ENCODE measurements at regions not wholly inside any gene's neighbourhood (a gene's known extent, or its start where the extent isn't known, plus 50 kb on each side); places are given as distances from the start of the nearest gene placed in this dataset.
"Not testable (repeated sequence)": the region's sequence is repeated elsewhere in the genome, so short reads cannot be mapped to it uniquely, and the experiment has no call there.

- no peaks in the 10 kb centered on the region for H3K4me1 ChIP-seq (ENCODE audit: insufficient read depth, low read length)
- no peaks in the 10 kb centered on the region for H3K9me3 ChIP-seq (ENCODE audit: control insufficient read depth, insufficient read depth, low read length)
- H3K9ac ChIP-seq (ENCODE audit: low read depth, low read length): no peak overlapping the region
- H3K36me3 ChIP-seq (ENCODE audit: insufficient read depth, low read length): no peaks in the 10 kb centered on the region
These were observed 1674.6 kb downstream of the LRRC4C start for GRCh38 chr11:39784873-39785272.

- Histone ChIP-seq H3K4me1 (ENCODE audit: insufficient read depth, low read length) (no peaks in the 10 kb centered on the region), H3K36me3 (ENCODE audit: insufficient read depth, low read length) (no peaks in the 10 kb centered on the region), H3K9ac (ENCODE audit: low read depth, low read length) (no peak overlapping the region), H3K9me3 (ENCODE audit: control insufficient read depth, insufficient read depth, low read length) (no peaks in the 10 kb centered on the region)
These were observed 1679.3 kb downstream of the LRRC4C start for GRCh38 chr11:39780131-39780530.

- Histone ChIP-seq H3K4me1 (ENCODE audit: insufficient read depth, low read length) (no peaks in the 10 kb centered on the region), H3K36me3 (ENCODE audit: insufficient read depth, low read length) (no peaks in the 10 kb centered on the region), H3K9me3 (ENCODE audit: control insufficient read depth, insufficient read depth, low read length) (no peaks in the 10 kb centered on the region), H3K9ac (ENCODE audit: low read depth, low read length) (no peak overlapping the region)
These were observed 1682.4 kb downstream of the LRRC4C start for GRCh38 chr11:39777035-39777434.

GRCh38 chr11:39772525-39773137 is 1686.8 kb downstream of the LRRC4C start:
- H3K36me3 ChIP-seq (ENCODE audit: insufficient read depth, low read length): no peaks in the 10 kb centered on the region
- no peaks in the 10 kb centered on the region for H3K9me3 ChIP-seq (ENCODE audit: control insufficient read depth, insufficient read depth, low read length)
- no peak overlapping the region for H3K9ac ChIP-seq (ENCODE audit: low read depth, low read length)
- no peaks in the 10 kb centered on the region for H3K4me1 ChIP-seq (ENCODE audit: insufficient read depth, low read length)

GRCh38 chr11:39768214-39768613 is 1691.2 kb downstream of the LRRC4C start:
- H3K36me3 ChIP-seq (ENCODE audit: insufficient read depth, low read length): no peaks in the 10 kb centered on the region
- no peak overlapping the region for H3K9ac ChIP-seq (ENCODE audit: low read depth, low read length)
- no peaks in the 10 kb centered on the region for H3K9me3 ChIP-seq (ENCODE audit: control insufficient read depth, insufficient read depth, low read length)
- H3K4me1 ChIP-seq (ENCODE audit: insufficient read depth, low read length): no peaks in the 10 kb centered on the region

GRCh38 chr11:39745401-39745800 is 1714.1 kb downstream of the LRRC4C start:
- H3K9me3 ChIP-seq (ENCODE audit: control insufficient read depth, insufficient read depth, low read length): no peaks in the 10 kb centered on the region

GRCh38 chr11:39741066-39741465 is 1718.4 kb downstream of the LRRC4C start:
- Histone ChIP-seq H3K9me3 (ENCODE audit: control insufficient read depth, insufficient read depth, low read length) (no peaks in the 10 kb centered on the region), H3K36me3 (ENCODE audit: insufficient read depth, low read length) (no peaks in the 10 kb centered on the region), H3K9ac (ENCODE audit: low read depth, low read length) (no peak overlapping the region), H3K4me1 (ENCODE audit: insufficient read depth, low read length) (no peaks in the 10 kb centered on the region)

More at GRCh38 chr11:39745401-39745800, 1714.1 kb downstream of the LRRC4C start:
- no peak overlapping the region for H3K9ac ChIP-seq (ENCODE audit: low read depth, low read length)
- H3K4me1 ChIP-seq (ENCODE audit: insufficient read depth, low read length): no peaks in the 10 kb centered on the region
- no peaks in the 10 kb centered on the region for H3K36me3 ChIP-seq (ENCODE audit: insufficient read depth, low read length)

GRCh38 chr11:39736351-39736750 is 1723.1 kb downstream of the LRRC4C start:
- H3K4me1 ChIP-seq (ENCODE audit: insufficient read depth, low read length); H3K36me3 ChIP-seq (ENCODE audit: insufficient read depth, low read length); H3K9ac ChIP-seq (ENCODE audit: low read depth, low read length); H3K9me3 ChIP-seq (ENCODE audit: control insufficient read depth, insufficient read depth, low read length): not testable (repeated sequence)

GRCh38 chr11:39732001-39732400 is 1727.5 kb downstream of the LRRC4C start:
- Histone ChIP-seq H3K9me3 (ENCODE audit: control insufficient read depth, insufficient read depth, low read length) (no peaks in the 10 kb centered on the region), H3K36me3 (ENCODE audit: insufficient read depth, low read length) (no peaks in the 10 kb centered on the region), H3K9ac (ENCODE audit: low read depth, low read length) (no peak overlapping the region), H3K4me1 (ENCODE audit: insufficient read depth, low read length) (0 out of 2 replicates have a peak, but pooled peaks cover 4% of the 10 kb centered on the region)

- H3K36me3 ChIP-seq (ENCODE audit: insufficient read depth, low read length): no peaks in the 10 kb centered on the region
- H3K4me1 ChIP-seq (ENCODE audit: insufficient read depth, low read length): no peaks in the 10 kb centered on the region
- no peak overlapping the region for H3K9ac ChIP-seq (ENCODE audit: low read depth, low read length)
- H3K9me3 ChIP-seq (ENCODE audit: control insufficient read depth, insufficient read depth, low read length): no peaks in the 10 kb centered on the region
These were observed 1734.4 kb downstream of the LRRC4C start for GRCh38 chr11:39725081-39725480.

- no peaks in the 10 kb centered on the region for H3K4me1 ChIP-seq (ENCODE audit: insufficient read depth, low read length)
- H3K9me3 ChIP-seq (ENCODE audit: control insufficient read depth, insufficient read depth, low read length): no peaks in the 10 kb centered on the region
- no peaks in the 10 kb centered on the region for H3K36me3 ChIP-seq (ENCODE audit: insufficient read depth, low read length)
- no peak overlapping the region for H3K9ac ChIP-seq (ENCODE audit: low read depth, low read length)
These were observed 1735.0 kb downstream of the LRRC4C start for GRCh38 chr11:39724404-39724803.

GRCh38 chr11:39712581-39712980 is 1746.9 kb downstream of the LRRC4C start:
- no peaks in the 10 kb centered on the region for H3K9me3 ChIP-seq (ENCODE audit: control insufficient read depth, insufficient read depth, low read length)
- no peaks in the 10 kb centered on the region for H3K4me1 ChIP-seq (ENCODE audit: insufficient read depth, low read length)
- H3K9ac ChIP-seq (ENCODE audit: low read depth, low read length): no peak overlapping the region
- no peaks in the 10 kb centered on the region for H3K36me3 ChIP-seq (ENCODE audit: insufficient read depth, low read length)

GRCh38 chr11:39690856-39691255 is 1768.6 kb downstream of the LRRC4C start:
- Histone ChIP-seq H3K9me3 (ENCODE audit: control insufficient read depth, insufficient read depth, low read length) (no peaks in the 10 kb centered on the region), H3K36me3 (ENCODE audit: insufficient read depth, low read length) (no peaks in the 10 kb centered on the region), H3K9ac (ENCODE audit: low read depth, low read length) (no peak overlapping the region), H3K4me1 (ENCODE audit: insufficient read depth, low read length) (no peaks in the 10 kb centered on the region)

GRCh38 chr11:39683951-39684554 is 1775.4 kb downstream of the LRRC4C start:
- H3K9me3 ChIP-seq (ENCODE audit: control insufficient read depth, insufficient read depth, low read length): no peaks in the 10 kb centered on the region; the same call in 1 of the 2 replicates
- no peaks in the 10 kb centered on the region for H3K36me3 ChIP-seq (ENCODE audit: insufficient read depth, low read length)

GRCh38 chr11:39683288-39683950 is 1776.0 kb downstream of the LRRC4C start:
- Histone ChIP-seq H3K36me3 (ENCODE audit: insufficient read depth, low read length) (no peaks in the 10 kb centered on the region), H3K4me1 (ENCODE audit: insufficient read depth, low read length) (peaks cover 6% of the 10 kb centered on the region)

More at GRCh38 chr11:39683951-39684554, 1775.4 kb downstream of the LRRC4C start:
- Histone ChIP-seq H3K9ac (ENCODE audit: low read depth, low read length) (no peak overlapping the region), H3K4me1 (ENCODE audit: insufficient read depth, low read length) (peaks cover 6% of the 10 kb centered on the region)

More at GRCh38 chr11:39683288-39683950, 1776.0 kb downstream of the LRRC4C start:
- Histone ChIP-seq H3K9me3 (ENCODE audit: control insufficient read depth, insufficient read depth, low read length) (no peaks in the 10 kb centered on the region; the same call in 1 of the 2 replicates), H3K9ac (ENCODE audit: low read depth, low read length) (no peak overlapping the region)

All from ES-I3 (cell line).